GM18526 (cell line): ENCODE measurements at regions not wholly inside any gene's neighbourhood (a gene's known extent, or its start where the extent isn't known, plus 50 kb on each side); places are given as distances from the start of the nearest gene placed in this dataset.

ENCODE experiments used
- POLR2A ChIP-seq: IDR thresholded peaks from 3 replicates; pipeline ENCODE4 v1.6.1; 2011; ENCODE audit not compliant: insufficient read length; ENCODE audit errors: extremely low read depth

GRCh38 chr2:61732787-61733186 is 121.1 kb downstream of the FAM161A start:
- TF ChIP-seq POLR2A: no peak

- TF ChIP-seq POLR2A: no peak
Measured at GRCh38 chr2:61727746-61728145, 126.1 kb downstream of the FAM161A start.

- no peak for TF ChIP-seq POLR2A
Measured at GRCh38 chr2:61726456-61727209, 127.2 kb downstream of the FAM161A start.

GRCh38 chr2:61722800-61723199 is 131.1 kb downstream of the FAM161A start:
- TF ChIP-seq POLR2A: no peak

GRCh38 chr2:61722318-61722717 is 131.5 kb downstream of the FAM161A start:
- no peak for TF ChIP-seq POLR2A

DNA sequence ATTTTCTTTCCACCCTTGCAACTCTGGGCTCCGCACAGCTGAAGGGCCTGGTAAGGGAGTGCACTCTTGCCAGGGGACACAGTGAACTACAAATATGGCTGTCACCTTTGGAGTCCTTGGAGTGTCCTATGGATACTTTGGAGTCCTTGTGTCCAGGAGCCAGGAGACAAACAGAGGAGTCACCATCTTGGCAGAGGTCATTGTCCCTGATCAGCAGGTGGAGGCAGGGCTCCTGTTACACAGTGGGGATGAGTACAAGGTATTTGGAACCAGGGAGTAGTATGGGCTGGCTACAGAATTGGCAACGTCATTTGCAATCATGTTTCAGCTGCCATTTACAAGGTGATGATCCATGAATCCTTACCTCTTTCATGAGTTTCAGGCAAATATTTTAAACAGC is 132.5 kb downstream of the FAM161A start:
- TF ChIP-seq POLR2A: no peak

- TF ChIP-seq POLR2A: no peak
Measured at GRCh38 chr2:61720911-61721310, 132.9 kb downstream of the FAM161A start.

DNA sequence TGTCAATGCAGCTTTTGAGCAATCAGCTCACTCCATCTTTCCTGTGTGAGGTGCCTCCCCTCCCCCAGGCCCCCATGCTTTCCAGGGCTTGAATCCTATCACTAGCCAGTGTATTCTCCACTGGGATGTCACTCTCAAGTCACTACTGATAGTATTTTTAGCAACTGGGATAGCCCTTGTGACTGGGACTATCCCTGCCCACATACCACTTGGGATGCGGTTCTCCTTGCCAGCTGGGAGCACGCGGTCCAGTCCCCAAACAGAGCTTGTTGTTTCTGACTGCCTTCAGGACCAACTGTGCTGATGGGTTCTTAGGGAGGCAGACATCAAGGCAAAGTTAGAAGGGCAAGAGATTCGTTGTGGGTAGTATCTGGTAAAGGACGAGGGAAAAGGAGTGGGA is 134.9 kb downstream of the FAM161A start:
- TF ChIP-seq POLR2A: no peak

- no peak for TF ChIP-seq POLR2A
Measured at GRCh38 chr2:61715506-61715905, 138.4 kb downstream of the FAM161A start.

- no peak for TF ChIP-seq POLR2A
Measured at GRCh38 chr2:61714210-61714609, 139.7 kb downstream of the FAM161A start.

DNA sequence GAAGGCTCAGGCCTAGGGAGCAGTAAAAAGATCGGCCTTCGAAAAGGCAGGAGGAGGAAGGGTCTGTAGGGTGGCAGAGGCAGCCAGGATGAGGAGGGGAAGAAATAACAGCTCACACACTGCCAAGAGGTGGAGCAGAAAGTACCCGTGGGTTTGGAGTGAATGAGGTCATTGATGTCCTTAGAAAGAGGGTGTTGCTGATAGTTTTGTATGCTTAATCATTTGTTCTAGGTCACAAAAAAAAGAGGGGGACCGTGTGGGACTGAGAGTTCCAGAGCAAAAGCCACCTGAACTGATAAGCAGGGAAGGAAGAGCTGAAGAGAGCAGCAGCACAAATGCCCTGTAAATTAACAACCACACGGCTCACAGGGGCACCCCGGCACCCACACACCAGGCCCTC is 140.4 kb downstream of the FAM161A start:
- TF ChIP-seq POLR2A: no peak

DNA sequence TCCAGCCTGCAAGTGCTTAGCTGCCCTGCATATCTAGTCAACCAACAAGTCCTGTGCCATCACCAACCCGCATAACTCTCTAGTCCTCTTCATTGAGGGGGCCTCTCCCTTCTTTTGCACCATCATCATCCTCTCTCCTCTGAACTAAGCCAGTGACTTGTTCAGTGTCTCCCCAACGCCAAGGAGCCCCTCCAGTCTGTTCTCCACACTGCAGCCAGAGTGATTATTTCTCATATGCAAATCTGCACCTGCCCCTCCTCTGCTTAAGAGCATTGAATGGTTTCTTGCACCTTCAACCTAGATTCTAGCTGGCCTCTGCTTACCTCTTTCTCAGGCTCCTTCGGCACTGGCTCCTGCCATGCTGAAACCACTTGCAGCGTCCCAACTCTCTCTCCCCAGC is 141.8 kb downstream of the FAM161A start:
- TF ChIP-seq POLR2A: no peak

DNA sequence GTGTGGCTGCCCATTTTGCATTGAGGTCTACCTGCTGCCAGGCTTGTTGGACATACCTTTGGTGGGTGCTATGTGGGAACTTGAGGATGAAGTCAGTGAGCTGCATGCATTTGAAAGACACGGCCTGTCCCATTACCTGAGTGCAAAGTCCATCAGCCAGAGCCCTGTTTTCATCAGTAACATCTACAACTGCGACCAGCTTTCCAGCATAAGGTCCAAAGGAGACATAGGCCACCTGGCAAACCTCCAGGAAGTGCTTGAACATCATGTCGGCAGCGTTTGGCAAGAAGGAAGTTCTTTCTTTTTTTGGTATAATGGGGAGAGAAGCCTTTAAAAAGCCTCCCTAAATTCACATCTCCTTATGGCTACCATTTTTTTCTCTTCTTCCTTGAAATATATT is 143.1 kb downstream of the FAM161A start:
- no peak for TF ChIP-seq POLR2A

- TF ChIP-seq POLR2A: no peak
Measured at GRCh38 chr2:61707984-61708852, 145.6 kb downstream of the FAM161A start.

GRCh38 chr2:61705625-61706024 is 148.2 kb downstream of the FAM161A start:
- no peak for TF ChIP-seq POLR2A

DNA sequence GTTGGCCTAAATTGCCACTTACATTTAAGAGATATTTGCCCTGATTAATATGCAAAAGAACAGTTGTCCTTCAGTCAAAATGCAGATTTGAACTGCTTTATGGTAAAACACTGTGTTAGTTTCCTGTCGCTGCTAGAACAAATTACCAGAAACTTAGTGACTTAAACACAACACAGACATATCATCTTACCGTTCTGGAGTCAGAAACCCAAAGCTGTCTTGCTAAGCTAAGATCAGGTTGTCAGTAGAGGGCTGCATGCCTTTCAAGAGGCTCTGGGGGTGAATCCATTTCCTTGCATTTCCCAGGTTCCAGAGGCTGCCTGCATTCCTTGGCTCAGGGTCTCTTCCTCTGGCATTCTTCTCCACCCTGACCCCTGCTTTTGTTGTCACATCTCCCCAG is 149.5 kb downstream of the FAM161A start:
- TF ChIP-seq POLR2A: no peak
